ENCODE measurements at regions not wholly inside any gene's neighbourhood (a gene's known extent, or its start where the extent isn't known, plus 50 kb on each side); places are given as distances from the start of the nearest gene placed in this dataset.

GRCh38 chr18:46211816-46212215 lies 107.6 kb downstream of the HAUS1 start:
- H3K4me3 ChIP-seq (ENCODE audit: low read depth in 1 of 3, low read length in 3 of 3) = no peak overlapping the region
- H3K27me3 ChIP-seq (ENCODE audit: control insufficient read depth in 4 of 4, insufficient read depth in 4 of 4, low read length in 3 of 4) = no peaks in the 10 kb centered on the region
- no peaks in the 10 kb centered on the region for H3K9me3 ChIP-seq (ENCODE audit: control insufficient read depth in 4 of 4, low read length in 3 of 4)
- WGBS = 44% methylated on average over 1 of the region's 1 CpG
- H3K9ac ChIP-seq (ENCODE audit: low read depth in 1 of 2, low read length in 2 of 2) = no peak overlapping the region
- no peak for DNase-seq (ENCODE audit: low spot score)
- no peak for TF ChIP-seq ZBTB33 (IDR thresholded peaks at IDR 0.05)
- no peak for TF ChIP-seq GABPA (IDR thresholded peaks at IDR 0.05 in 1 of 2, conservative IDR thresholded peaks at IDR 0.05 in 1 of 2)
- no peak overlapping the region for H3K27ac ChIP-seq (ENCODE audit: low read depth in 1 of 2, low read length in 2 of 2)
- peaks cover 0 to 6% (median 0%) of the 10 kb centered on the region in 4 donors for H3K36me3 ChIP-seq (ENCODE audit: control insufficient read depth in 4 of 4, insufficient read depth in 3 of 4, low read depth in 1 of 4, low read length in 3 of 4)
- H3K4me1 ChIP-seq (ENCODE audit: control insufficient read depth in 4 of 4, insufficient read depth in 4 of 4, low read length in 3 of 4) = peaks cover 0 to 5% (median 2%) of the 10 kb centered on the region in 4 donors

- 96% methylated on average over 2 of the region's 2 CpGs for WGBS
- Histone ChIP-seq H3K9ac (ENCODE audit: low read depth in 1 of 2, low read length in 2 of 2) (no peak overlapping the region), H3K36me3 (ENCODE audit: control insufficient read depth in 4 of 4, insufficient read depth in 3 of 4, low read depth in 1 of 4, low read length in 3 of 4) (peaks cover 0 to 6% (median 0%) of the 10 kb centered on the region in 4 donors), H3K9me3 (ENCODE audit: control insufficient read depth in 4 of 4, low read length in 3 of 4) (no peaks in the 10 kb centered on the region), H3K27ac (ENCODE audit: low read depth in 1 of 2, low read length in 2 of 2) (no peak overlapping the region), H3K27me3 (ENCODE audit: control insufficient read depth in 4 of 4, insufficient read depth in 4 of 4, low read length in 3 of 4) (no peaks in the 10 kb centered on the region), H3K4me3 (ENCODE audit: low read depth in 1 of 3, low read length in 3 of 3) (no peak overlapping the region), H3K4me1 (ENCODE audit: control insufficient read depth in 4 of 4, insufficient read depth in 4 of 4, low read length in 3 of 4) (peaks cover 0 to 5% (median 2%) of the 10 kb centered on the region in 4 donors)
- no peak for DNase-seq (ENCODE audit: low spot score)
- TF ChIP-seq MAX (IDR thresholded peaks at IDR 0.05) (no peak), TAF1 (conservative IDR thresholded peaks at IDR 0.05) (no peak), HNF4A (conservative IDR thresholded peaks at IDR 0.05) (no peak), FOXA1 (IDR thresholded peaks at IDR 0.05) (no peak), ATF3 (IDR thresholded peaks at IDR 0.05) (no peak), GABPA (IDR thresholded peaks at IDR 0.05 in 1 of 2, conservative IDR thresholded peaks at IDR 0.05 in 1 of 2) (no peak), ZBTB33 (IDR thresholded peaks at IDR 0.05) (no peak), FOXA2 (IDR thresholded peaks at IDR 0.05) (no peak), CTCF (IDR thresholded peaks at IDR 0.05; ENCODE audit: low read depth, low read length, missing input control) (no peak), HNF4G (IDR thresholded peaks at IDR 0.05) (no peak), EGR1 (IDR thresholded peaks at IDR 0.05; ENCODE audit: low read depth in 2 of 2) (no peak), JUND (IDR thresholded peaks at IDR 0.05) (no peak), SP1 (IDR thresholded peaks at IDR 0.05) (no peak), REST (IDR thresholded peaks at IDR 0.05) (no peak)
These were observed 108.2 kb downstream of the HAUS1 start for GRCh38 chr18:46212398-46212797.

All from liver (tissue), 8 donors.